Tibial nerve (tissue), 4 donors: ENCODE measurements at regions not wholly inside any gene's neighbourhood (a gene's known extent, or its start where the extent isn't known, plus 50 kb on each side); places are given as distances from the start of the nearest gene placed in this dataset.

ENCODE experiments used
- CTCF ChIP-seq, 5 experiments: fragments of 200-600 bp in 3 of 5; fragments of 450-650 bp in 2 of 5; sonication (generic) in 3 of 5; IDR thresholded peaks; one replicate each; pipeline ENCODE4 v1.5.1; 2016 to 2019; ENCODE audit warnings: antibody characterized with exemption in 5 of 5, mild to moderate bottlenecking in 3 of 5, moderate library complexity in 2 of 5
- EP300 ChIP-seq, 2 donors: sonication (generic); formaldehyde crosslinking; IDR thresholded peaks; one replicate each; pipeline ENCODE4 v1.6.1; 2017; ENCODE audit warnings: antibody characterized with exemption in 2 of 2, mild to moderate bottlenecking in 1 of 2
- POLR2A ChIP-seq, 2 donors: fragments of 450-650 bp; IDR thresholded peaks; one replicate each; pipeline ENCODE4 v1.6.1; 2017; ENCODE audit warnings: antibody characterized with exemption in 2 of 2, mild to moderate bottlenecking in 2 of 2, moderate library complexity in 2 of 2

- TF ChIP-seq EP300 (IDR thresholded peaks at IDR 0.05) (no peak), CTCF (IDR thresholded peaks at IDR 0.05) (no peak), POLR2A (IDR thresholded peaks at IDR 0.05) (no peak)
These were observed 112.4 kb downstream of the ACER2 start for GRCh38 chr9:19521205-19521604.
